GF-D8 (cell line): ENCODE measurements at regions not wholly inside any gene's neighbourhood (a gene's known extent, or its start where the extent isn't known, plus 50 kb on each side); places are given as distances from the start of the nearest gene placed in this dataset.
"Not testable (repeated sequence)": the region's sequence is repeated elsewhere in the genome, so short reads cannot be mapped to it uniquely, and the experiment has no call there.

Experiments used
- DNase-seq: peaks from one replicate; lab custom pipeline; 2025; lab: John Stamatoyannopoulos, UW

- no peak for DNase-seq
These were observed 136.1 kb upstream of the COBL start for GRCh38 chr7:51452694-51453093.

GRCh38 chr7:51451751-51452476 lies 135.3 kb upstream of the COBL start:
- no peak for DNase-seq

GRCh38 chr7:51450541-51450940 lies 133.9 kb upstream of the COBL start:
- DNase-seq = no peak

GRCh38 chr7:51446785-51447184 lies 130.2 kb upstream of the COBL start:
- DNase-seq = no peak

GRCh38 chr7:51446356-51446755 lies 129.7 kb upstream of the COBL start:
- DNase-seq = no peak

- DNase-seq = no peak
These were observed 128.3 kb upstream of the COBL start for GRCh38 chr7:51444936-51445335.

- DNase-seq = no peak
These were observed 114.0 kb upstream of the COBL start for GRCh38 chr7:51430480-51431086.

GRCh38 chr7:51428217-51428887 lies 111.7 kb upstream of the COBL start:
- DNase-seq = no peak

GRCh38 chr7:51426163-51426562 lies 109.6 kb upstream of the COBL start:
- DNase-seq = no peak

- DNase-seq = not testable (repeated sequence)
These were observed 93.3 kb upstream of the COBL start for GRCh38 chr7:51409934-51410333.

GRCh38 chr7:51397608-51398007 lies 81.0 kb upstream of the COBL start:
- DNase-seq = not testable (repeated sequence)

GRCh38 chr7:51393003-51393402 lies 76.4 kb upstream of the COBL start:
- DNase-seq = not testable (repeated sequence)

- not testable (repeated sequence) for DNase-seq
These were observed 73.3 kb upstream of the COBL start for GRCh38 chr7:51389952-51390351.

GRCh38 chr7:51389216-51389812 lies 72.7 kb upstream of the COBL start:
- not testable (repeated sequence) for DNase-seq

- not testable (repeated sequence) for DNase-seq
These were observed 71.6 kb upstream of the COBL start for GRCh38 chr7:51388241-51388640.

GRCh38 chr7:51386806-51387568 lies 70.4 kb upstream of the COBL start:
- DNase-seq = not testable (repeated sequence)

- DNase-seq = not testable (repeated sequence)
These were observed 69.6 kb upstream of the COBL start for GRCh38 chr7:51386184-51386583.

GRCh38 chr7:51382243-51382642 lies 65.6 kb upstream of the COBL start:
- DNase-seq = not testable (repeated sequence)

GRCh38 chr7:51376420-51377092 lies 59.9 kb upstream of the COBL start:
- no peak for DNase-seq

- no peak for DNase-seq
These were observed 58.3 kb upstream of the COBL start for GRCh38 chr7:51374936-51375335.

GRCh38 chr7:51373607-51374006 lies 57.0 kb upstream of the COBL start:
- not testable (repeated sequence) for DNase-seq
